C4-2B (cell line): ENCODE measurements at regions not wholly inside any gene's neighbourhood (a gene's known extent, or its start where the extent isn't known, plus 50 kb on each side); places are given as distances from the start of the nearest gene placed in this dataset.

Source experiments
- H3K27ac ChIP-seq: fragments of 450-650 bp; 2 replicates; pipeline ENCODE4 v1.5.1; 2017
- CTCF ChIP-seq: fragments of 450-650 bp; conservative IDR thresholded peaks from 2 replicates; pipeline ENCODE4 v1.5.1; 2017; ENCODE audit warnings: mild to moderate bottlenecking
- ZFX ChIP-seq: fragments of 450-650 bp; IDR thresholded peaks from 2 replicates; pipeline ENCODE4 v1.6.1; 2017

GRCh38 chr13:37395544-37395943 lies 203.0 kb downstream of the POSTN start:
- TF ChIP-seq ZFX (no peak), CTCF (no peak)
- H3K27ac ChIP-seq = no peak overlapping the region

DNA sequence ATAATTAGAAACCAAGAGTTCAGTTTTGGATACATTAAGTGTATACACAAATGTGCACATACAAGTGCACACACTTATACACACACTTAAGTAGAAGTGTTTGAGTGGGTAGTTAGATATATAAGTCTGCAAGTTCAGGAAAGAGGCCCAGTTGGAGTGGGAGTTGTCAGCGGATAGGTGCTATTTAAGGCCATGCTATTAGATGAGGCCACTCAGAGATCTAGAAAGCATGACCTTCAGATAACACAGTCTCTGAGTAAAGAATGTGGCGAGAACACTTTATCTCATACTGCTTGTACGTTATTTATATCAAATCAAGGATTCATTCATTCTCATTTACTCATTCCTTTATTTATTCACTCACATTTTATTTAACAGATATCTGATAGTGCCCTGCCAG lies 206.2 kb downstream of the POSTN start:
- no peak for TF ChIP-seq ZFX
- no peak for TF ChIP-seq CTCF
- no peak overlapping the region for H3K27ac ChIP-seq

DNA sequence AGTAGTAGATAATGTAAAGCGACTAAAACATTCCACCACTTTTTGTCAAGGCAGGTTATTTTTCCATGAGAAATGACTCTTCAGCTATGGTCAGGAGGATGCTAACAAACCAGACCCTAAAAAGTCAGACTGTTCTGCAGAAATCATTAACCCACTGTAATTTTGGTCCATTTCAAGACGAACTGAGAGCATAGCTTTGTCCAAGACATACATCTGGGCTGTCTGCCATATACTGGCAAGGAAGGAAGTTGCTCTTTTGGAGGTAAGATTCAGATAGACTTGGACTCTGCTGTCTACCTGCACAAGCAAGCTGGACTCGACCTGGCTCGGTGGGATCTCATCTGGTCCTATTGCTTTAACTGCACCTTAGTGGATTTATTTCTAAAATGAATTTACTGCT lies 207.8 kb downstream of the POSTN start:
- no peak overlapping the region for H3K27ac ChIP-seq
- TF ChIP-seq ZFX (no peak), CTCF (no peak)

DNA sequence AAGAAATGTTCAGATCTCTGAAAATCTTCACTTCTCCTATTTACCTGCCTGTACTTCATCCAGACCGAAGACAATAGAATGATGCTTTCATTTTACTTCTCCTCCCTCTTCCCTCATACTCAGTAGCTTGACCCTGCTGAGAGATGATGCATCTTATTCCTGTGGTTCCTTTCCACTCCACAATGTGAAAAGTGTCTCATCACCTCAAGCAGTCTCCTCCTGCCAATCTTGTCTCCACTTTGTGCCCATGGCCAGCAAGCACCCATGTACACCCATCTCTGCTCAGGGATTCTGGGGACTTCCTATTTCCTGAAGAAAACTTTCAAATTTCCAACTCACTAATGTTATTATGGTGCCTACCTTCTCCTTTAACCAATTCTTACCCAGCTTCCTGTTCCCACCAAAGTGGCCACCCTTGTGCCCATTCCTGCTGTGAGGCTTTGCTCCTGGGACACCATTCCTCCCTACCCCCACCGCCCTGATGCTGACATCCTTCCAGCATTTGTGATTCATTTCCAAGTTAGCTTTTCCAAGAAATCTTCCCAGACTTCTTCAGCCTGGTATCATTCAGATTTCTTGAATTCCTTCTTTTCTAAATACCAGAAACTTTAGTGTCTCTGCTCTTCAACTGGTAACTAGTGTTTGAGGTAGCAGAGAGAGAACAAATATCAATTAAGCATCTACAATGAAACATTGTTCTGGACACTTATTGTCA lies 212.5 kb downstream of the POSTN start:
- H3K27ac ChIP-seq = no peak overlapping the region
- no peak for TF ChIP-seq ZFX
- TF ChIP-seq CTCF = no peak

DNA sequence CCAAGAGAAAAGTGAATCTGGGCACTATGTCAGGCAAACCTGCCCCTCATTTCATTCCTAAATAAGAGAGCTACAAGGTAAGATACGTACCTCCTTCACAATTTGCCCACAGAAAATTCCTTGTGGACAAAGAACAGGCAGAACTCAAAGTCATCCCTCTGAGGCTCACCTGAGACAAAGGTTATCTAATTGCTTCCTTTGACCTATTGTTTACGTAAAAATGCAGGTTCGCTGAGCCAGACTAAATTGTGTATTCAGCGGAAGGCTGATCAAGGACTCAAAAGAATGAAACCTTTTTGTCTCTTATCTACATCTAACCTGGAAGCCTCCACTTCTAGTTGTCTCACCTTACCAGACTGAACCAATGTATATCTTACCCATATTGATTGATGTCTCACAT lies 213.3 kb downstream of the POSTN start:
- no peak overlapping the region for H3K27ac ChIP-seq
- no peak for TF ChIP-seq CTCF
- TF ChIP-seq ZFX = no peak

GRCh38 chr13:37383856-37384370 lies 214.7 kb downstream of the POSTN start:
- TF ChIP-seq ZFX (no peak), CTCF (no peak)
- no peak overlapping the region for H3K27ac ChIP-seq

GRCh38 chr13:37383046-37383445 lies 215.5 kb downstream of the POSTN start:
- TF ChIP-seq ZFX = no peak
- TF ChIP-seq CTCF = no peak
- no peak overlapping the region for H3K27ac ChIP-seq
